Fibroblast of villous mesenchyme (primary cell): ENCODE measurements at regions not wholly inside any gene's neighbourhood (a gene's known extent, or its start where the extent isn't known, plus 50 kb on each side); places are given as distances from the start of the nearest gene placed in this dataset.

Experiments
- DNase-seq: peaks from one replicate; pipeline ENCODE4 v3.0.0-alpha.2; 2010; ENCODE audit warnings: low read depth
- H3K4me3 ChIP-seq: 2 replicates; pipeline ENCODE4 v1.5.1; 2011; ENCODE audit warnings: low read depth, mild to moderate bottlenecking, low read length
- CTCF ChIP-seq: IDR thresholded peaks from 2 replicates; pipeline ENCODE4 v1.5.1; 2012; ENCODE audit warnings: low read depth, mild to moderate bottlenecking, low read length; ENCODE audit not compliant: insufficient read depth

- no peak overlapping the region for H3K4me3 ChIP-seq
- DNase-seq = peak; percentile 38
- no peak for TF ChIP-seq CTCF
Observed at GRCh38 chr2:9060819-9061218, 57.3 kb upstream of the MBOAT2 start.

DNA sequence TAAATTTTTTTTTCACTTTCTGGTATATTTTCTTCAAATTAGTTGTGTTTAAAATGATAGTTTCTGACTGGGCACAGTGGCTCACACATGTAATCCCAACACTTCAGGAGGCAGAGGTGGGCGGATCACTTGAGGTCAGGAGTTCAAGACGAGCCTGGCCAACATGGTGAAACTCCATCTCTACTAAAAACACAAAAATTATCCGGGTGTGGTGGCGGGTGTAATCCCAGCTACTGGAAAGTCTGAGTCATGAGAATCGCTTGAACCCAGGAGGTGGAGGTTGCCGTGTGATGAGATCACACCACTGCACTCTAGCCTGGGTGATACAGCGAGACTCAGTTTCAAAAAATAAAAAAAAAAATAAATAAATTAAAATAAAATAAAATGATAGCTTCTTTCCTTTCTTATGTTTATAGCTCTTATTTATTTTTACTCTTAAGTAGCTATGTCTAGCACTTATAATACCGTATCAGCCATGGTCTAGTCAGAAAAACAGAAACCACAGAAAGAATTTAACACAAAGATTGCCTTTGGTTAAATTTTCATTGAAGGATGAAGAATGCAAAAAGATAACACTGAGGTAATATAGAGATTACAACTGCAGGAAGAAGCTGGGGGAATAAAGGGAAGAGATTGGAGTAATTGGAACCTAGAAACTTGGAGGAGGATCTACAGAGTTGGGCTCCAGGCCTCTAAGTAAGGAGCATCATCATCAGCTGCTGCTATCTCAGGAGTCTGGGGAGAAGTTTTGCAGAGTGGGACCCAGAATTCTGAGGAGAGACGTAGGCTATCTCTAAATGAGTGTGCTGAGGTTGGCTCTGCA, 54.7 kb upstream of the MBOAT2 start:
- DNase-seq = peak; percentile 88
- TF ChIP-seq CTCF = no peak

GRCh38 chr2:9055471-9055870, 52.0 kb upstream of the MBOAT2 start:
- no peak for TF ChIP-seq CTCF
- H3K4me3 ChIP-seq = no peak overlapping the region
- DNase-seq = no peak

More for the DNA sequence above, 54.7 kb upstream of the MBOAT2 start:
- no peak overlapping the region for H3K4me3 ChIP-seq

DNA sequence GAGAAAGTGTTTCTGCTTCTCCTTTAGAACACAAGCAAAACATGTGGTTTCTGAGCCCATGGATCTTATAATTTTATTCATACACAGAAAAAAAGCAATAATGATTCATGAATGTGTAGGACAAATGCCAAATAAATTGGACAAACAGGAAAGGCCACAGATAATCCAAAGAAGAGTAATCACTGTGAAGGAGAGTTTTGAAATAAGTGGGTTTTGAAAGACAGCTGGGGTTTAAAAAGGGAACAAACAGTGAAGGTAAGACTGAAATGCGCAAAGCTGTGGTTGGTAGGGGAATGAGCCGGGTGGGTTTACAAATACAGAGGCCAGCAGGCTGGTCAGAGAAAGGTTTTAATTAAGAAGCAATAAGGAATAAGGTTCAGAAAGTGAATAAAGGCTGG, 50.0 kb upstream of the MBOAT2 start:
- no peak overlapping the region for H3K4me3 ChIP-seq
- no peak for TF ChIP-seq CTCF
- DNase-seq = peak; percentile 13
